GM19397 (cell line): ENCODE measurements at regions not wholly inside any gene's neighbourhood (a gene's known extent, or its start where the extent isn't known, plus 50 kb on each side); places are given as distances from the start of the nearest gene placed in this dataset.
"Not testable (repeated sequence)": the region's sequence is repeated elsewhere in the genome, so short reads cannot be mapped to it uniquely, and the experiment has no call there.

Source experiments
- ATAC-seq: cut with Tn5 transposase; IDR thresholded peaks from one replicate; pipeline ENCODE4 v1.9.1; 2021; ENCODE audit warnings: mild to moderate bottlenecking, moderate library complexity; ENCODE audit not compliant: unreplicated experiment

GRCh38 chr13:44715287-44716230 is 139.4 kb upstream of the TSC22D1 start:
- ATAC-seq = no peak

- no peak for ATAC-seq
Measured at GRCh38 chr13:44713788-44714469, 137.8 kb upstream of the TSC22D1 start.

GRCh38 chr13:44711706-44712105 is 135.6 kb upstream of the TSC22D1 start:
- ATAC-seq = no peak

- ATAC-seq = no peak
Measured at GRCh38 chr13:44710576-44710975, 134.4 kb upstream of the TSC22D1 start.

GRCh38 chr13:44704811-44705210 is 128.7 kb upstream of the TSC22D1 start:
- not testable (repeated sequence) for ATAC-seq

- ATAC-seq = no peak
Measured at GRCh38 chr13:44703371-44703770, 127.2 kb upstream of the TSC22D1 start.

- ATAC-seq = no peak
Measured at GRCh38 chr13:44698066-44698465, 121.9 kb upstream of the TSC22D1 start.

- no peak for ATAC-seq
Measured at GRCh38 chr13:44697058-44697457, 120.9 kb upstream of the TSC22D1 start.

GRCh38 chr13:44695520-44695919 is 119.4 kb upstream of the TSC22D1 start:
- ATAC-seq = no peak

- ATAC-seq = no peak
Measured at GRCh38 chr13:44694842-44695241, 118.7 kb upstream of the TSC22D1 start.

- ATAC-seq = no peak
Measured at GRCh38 chr13:44694291-44694690, 118.2 kb upstream of the TSC22D1 start.

GRCh38 chr13:44693156-44693764 is 117.1 kb upstream of the TSC22D1 start:
- no peak for ATAC-seq

- no peak for ATAC-seq
Measured at GRCh38 chr13:44692173-44692713, 116.1 kb upstream of the TSC22D1 start.

- ATAC-seq = no peak
Measured at GRCh38 chr13:44690376-44690775, 114.2 kb upstream of the TSC22D1 start.

- ATAC-seq = no peak
Measured at GRCh38 chr13:44688652-44689051, 112.5 kb upstream of the TSC22D1 start.

GRCh38 chr13:44686531-44686934 is 110.4 kb upstream of the TSC22D1 start:
- ATAC-seq = no peak

GRCh38 chr13:44685641-44686040 is 109.5 kb upstream of the TSC22D1 start:
- ATAC-seq = no peak

- not testable (repeated sequence) for ATAC-seq
Measured at GRCh38 chr13:44682416-44682815, 106.3 kb upstream of the TSC22D1 start.

GRCh38 chr13:44680746-44681355 is 104.7 kb upstream of the TSC22D1 start:
- no peak for ATAC-seq

- ATAC-seq = no peak
Measured at GRCh38 chr13:44679597-44679996, 103.5 kb upstream of the TSC22D1 start.

- no peak for ATAC-seq
Measured at GRCh38 chr13:44678197-44678596, 102.1 kb upstream of the TSC22D1 start.
